Erythroblast (primary cell): ENCODE measurements at regions not wholly inside any gene's neighbourhood (a gene's known extent, or its start where the extent isn't known, plus 50 kb on each side); places are given as distances from the start of the nearest gene placed in this dataset.

Source experiments
- GATA1 ChIP-seq: IDR thresholded peaks from 2 replicates; pipeline ENCODE4 v1.6.1; 2011; ENCODE audit warnings: low read depth, mild to moderate bottlenecking, control low read depth, low read length, moderate library complexity
- POLR2A ChIP-seq: IDR thresholded peaks from 2 replicates; pipeline ENCODE4 v1.6.1; 2011; ENCODE audit warnings: mild to moderate bottlenecking, low read length

DNA sequence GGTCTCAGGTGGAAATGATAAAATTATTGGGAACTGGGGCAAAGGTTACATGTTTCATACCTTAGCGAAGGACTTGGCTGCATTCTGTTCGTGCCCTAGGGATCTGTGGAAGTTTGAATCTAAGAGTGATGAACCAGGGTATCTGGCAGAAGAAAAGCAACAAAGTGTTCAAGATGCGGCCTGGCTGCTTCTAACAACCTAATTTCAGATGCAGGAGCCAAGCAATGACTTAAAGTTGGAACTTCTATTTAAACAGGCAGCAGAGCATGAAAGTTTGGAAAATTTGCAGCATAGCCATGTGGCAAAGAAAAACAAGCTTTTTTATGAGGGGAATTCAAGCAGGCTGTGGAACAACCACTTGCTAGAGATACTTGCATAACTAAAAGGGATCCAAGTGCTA is 73.5 kb downstream of the CD24 start:
- TF ChIP-seq POLR2A: no peak
- no peak for TF ChIP-seq GATA1
